ENCODE measurements at regions not wholly inside any gene's neighbourhood (a gene's known extent, or its start where the extent isn't known, plus 50 kb on each side); places are given as distances from the start of the nearest gene placed in this dataset.

- POLR2A ChIA-PET = no interaction called here
- BruUV-seq (replicated peaks) = no TSS peak
- no peak for ATAC-seq
- Histone ChIP-seq H3K27ac (ENCODE audit: control insufficient read depth, insufficient read depth) (no peak overlapping the region), H3K36me3 (ENCODE audit: control insufficient read depth in 2 of 2, insufficient read depth in 2 of 2, low read length in 1 of 2) (no peaks in the 10 kb centered on the region), H3K9me3 (replicated peaks; ENCODE audit: control insufficient read depth, insufficient read depth, low read length) (no peaks in the 10 kb centered on the region), H3K4me3 (no peak overlapping the region), H3K4me2 (ENCODE audit: control insufficient read depth, insufficient read depth) (no peak overlapping the region), H2AFZ (ENCODE audit: control insufficient read depth, low read depth, low read length) (no peak overlapping the region), H3K9ac (ENCODE audit: control insufficient read depth, insufficient read depth, low read length) (no peak overlapping the region), H3K4me1 (ENCODE audit: control insufficient read depth, insufficient read depth, low read length) (no peaks in the 10 kb centered on the region), H3K27me3 (replicated peaks in 1 of 2; ENCODE audit: control insufficient read depth in 2 of 2, insufficient read depth in 2 of 2, low read length in 1 of 2) (no peaks in the 10 kb centered on the region), H4K20me1 (ENCODE audit: control insufficient read depth, insufficient read depth) (no peaks in the 10 kb centered on the region), H3K79me2 (ENCODE audit: control insufficient read depth, insufficient read depth, low read length) (no peaks in the 10 kb centered on the region)
- TF ChIP-seq CBFB (IDR thresholded peaks at IDR 0.05; ENCODE audit: low read depth) = no peak
- no peak for TF ChIP-seq BHLHE40 (IDR thresholded peaks at IDR 0.05; ENCODE audit: borderline replicate concordance in 1 of 2, low read depth in 2 of 2, low read length in 1 of 2)
- no peak for TF ChIP-seq HDGF (IDR thresholded peaks at IDR 0.05)
- no peak for TF ChIP-seq SREBF2 (IDR thresholded peaks at IDR 0.05; ENCODE audit: low read length)
- TF ChIP-seq NFXL1 (IDR thresholded peaks at IDR 0.05; ENCODE audit: borderline replicate concordance) = no peak
- no peak for TF ChIP-seq ZZZ3 (IDR thresholded peaks at IDR 0.05; ENCODE audit: control insufficient read depth, insufficient read length, low read depth)
- no peak for TF ChIP-seq PBX3 (IDR thresholded peaks at IDR 0.05; ENCODE audit: insufficient replicate concordance, low read depth, low read length)
- no peak for TF ChIP-seq POLR2A (IDR thresholded peaks at IDR 0.05; ENCODE audit: low read depth, low read length)
- TF ChIP-seq POLR2AphosphoS5 (IDR thresholded peaks at IDR 0.05; ENCODE audit: low read length) = no peak
- TF ChIP-seq ZNF384 (IDR thresholded peaks at IDR 0.05; ENCODE audit: borderline replicate concordance, low read depth, low read length) = no peak
- TF ChIP-seq STAT1 (conservative IDR thresholded peaks at IDR 0.05) = no peak
- TF ChIP-seq USF1 (IDR thresholded peaks at IDR 0.05; ENCODE audit: borderline replicate concordance, extremely low read length, insufficient read depth, low read depth, low read length) = no peak
- no peak for TF ChIP-seq FOXK2 (IDR thresholded peaks at IDR 0.05)
- no peak for TF ChIP-seq RAD21 (IDR thresholded peaks at IDR 0.05; ENCODE audit: insufficient read depth, low read depth, low read length)
- no peak for TF ChIP-seq CHD1 (IDR thresholded peaks at IDR 0.05; ENCODE audit: low read depth, low read length)
- no peak for TF ChIP-seq TBL1XR1 (IDR thresholded peaks at IDR 0.05; ENCODE audit: low read depth, low read length)
- TF ChIP-seq NR2F1 (conservative IDR thresholded peaks at IDR 0.05) = no peak
- TF ChIP-seq SIN3A (IDR thresholded peaks at IDR 0.05; ENCODE audit: low read depth, low read length) = no peak
- WGBS (ENCODE audit: insufficient coverage, insufficient replicate concordance, low lambda C conversion rate, missing lambda C conversion rate) = 80% methylated on average over 1 of the region's 1 CpG
- in situ Hi-C loops (cut with MboI) (no loop called here), intact Hi-C loops (cut with micrococcal nuclease; ENCODE audit: unreplicated experiment) (no loop called here)
- FAIRE-seq = no peak
- no peak for DNase-seq (ENCODE audit: low read depth, low spot score)
- SMC1A ChIA-PET (ENCODE audit: uncharacterized antibody, unreplicated experiment) = interaction anchor here (0.7 to 1.8 kb wide), 3 partner anchors 12 to 398 kb away, joined by 3 to 4 read pairs (median 3); no protein-coding TSS in a partner anchor
- RAD21 ChIA-PET (ENCODE audit: unreplicated experiment) = no interaction called here
- CTCF ChIA-PET = interaction anchor here (1.2 kb wide), 1 partner anchor 47 kb away, joined by 3 read pairs; no protein-coding TSS in a partner anchor
Observed at GRCh38 chr11:110764485-110764884, 52.2 kb upstream of the ARHGAP20 start.

Measured in GM12878 (cell line).